SK-N-SH treated with all-trans-retinoic acid at 6 μM for 48 hours (cell line): ENCODE measurements at regions not wholly inside any gene's neighbourhood (a gene's known extent, or its start where the extent isn't known, plus 50 kb on each side); places are given as distances from the start of the nearest gene placed in this dataset.

Experiments
- BACH2 ChIP-seq: fragments of 250-450 bp; sonication (Bioruptor Pico); IDR thresholded peaks from 2 replicates; pipeline ENCODE4 v1.9.0; 2021; ENCODE audit warnings: mild to moderate bottlenecking, borderline replicate concordance
- CSRNP3 ChIP-seq: fragments of 250-450 bp; sonication (Bioruptor Pico); IDR thresholded peaks from 2 replicates; pipeline ENCODE4 v1.5.1; 2021; ENCODE audit warnings: mild to moderate bottlenecking, moderate library complexity
- OSR1 ChIP-seq: fragments of 250-450 bp; sonication (Bioruptor Pico); IDR thresholded peaks from 2 replicates; pipeline ENCODE4 v1.8.0; 2022; ENCODE audit warnings: moderate library complexity, mild to moderate bottlenecking, inconsistent platforms
- PATZ1 ChIP-seq: fragments of 250-450 bp; sonication (Bioruptor Pico); IDR thresholded peaks from 2 replicates; pipeline ENCODE4 v1.8.0; 2020; ENCODE audit warnings: mild to moderate bottlenecking, moderate library complexity, borderline replicate concordance
- SNAI2 ChIP-seq: fragments of 250-450 bp; sonication (Bioruptor Pico); IDR thresholded peaks from 2 replicates; pipeline ENCODE4 v1.5.0; 2020; ENCODE audit warnings: mild to moderate bottlenecking, moderate library complexity
- TCF4 ChIP-seq: fragments of 250-450 bp; sonication (Bioruptor Pico); IDR thresholded peaks from 2 replicates; pipeline ENCODE4 v1.8.0; 2021; ENCODE audit warnings: mild to moderate bottlenecking, moderate library complexity, borderline replicate concordance
- ZC3H10 ChIP-seq: fragments of 250-450 bp; sonication (Bioruptor Pico); IDR thresholded peaks from 2 replicates; pipeline ENCODE4 v1.5.1; 2021; ENCODE audit warnings: mild to moderate bottlenecking, moderate library complexity
- ZFP30 ChIP-seq: fragments of 450-650 bp; formaldehyde crosslinking; IDR thresholded peaks from 2 replicates; pipeline ENCODE4 v1.5.0; 2022; ENCODE audit warnings: mild to moderate bottlenecking, moderate library complexity
- ZNF8 ChIP-seq: fragments of 450-650 bp; formaldehyde crosslinking; IDR thresholded peaks from 2 replicates; pipeline ENCODE4 v1.5.0; 2020; ENCODE audit warnings: mild to moderate bottlenecking, moderate library complexity

GRCh38 chr2:128639693-128640092 lies 321.0 kb upstream of the HS6ST1 start:
- TF ChIP-seq CSRNP3 (no peak), ZC3H10 (CRISPR knock-in tag) (no peak), OSR1 (no peak), BACH2 (CRISPR knock-in tag) (no peak), SNAI2 (no peak), TCF4 (CRISPR knock-in tag) (no peak), PATZ1 (CRISPR knock-in tag) (no peak), ZNF8 (CRISPR knock-in tag) (no peak), ZFP30 (CRISPR knock-in tag) (no peak)
